Peyer's patch (tissue), 4 donors: ENCODE measurements at regions not wholly inside any gene's neighbourhood (a gene's known extent, or its start where the extent isn't known, plus 50 kb on each side); places are given as distances from the start of the nearest gene placed in this dataset.

ENCODE experiments used
- CTCF ChIP-seq, 6 experiments: fragments of 450-650 bp in 4 of 6; fragments of 200-600 bp in 2 of 6; sonication (generic) in 1 of 6; IDR thresholded peaks; one replicate each; pipeline ENCODE4 v1.5.1; 2017 to 2019; ENCODE audit warnings: antibody characterized with exemption in 6 of 6, mild to moderate bottlenecking in 3 of 6, moderate library complexity in 1 of 6
- POLR2A ChIP-seq, 2 donors: fragments of 450-650 bp; IDR thresholded peaks; one replicate each; pipeline ENCODE4 v1.5.1; 2017; ENCODE audit warnings: antibody characterized with exemption in 2 of 2, mild to moderate bottlenecking in 2 of 2, moderate library complexity in 2 of 2

- TF ChIP-seq CTCF (IDR thresholded peaks at IDR 0.05) (no peak), POLR2A (IDR thresholded peaks at IDR 0.05) (no peak)
Measured at GRCh38 chr7:63027075-63027474, 971.6 kb upstream of the ZNF722 start.
